BJ (cell line): ENCODE measurements at regions not wholly inside any gene's neighbourhood (a gene's known extent, or its start where the extent isn't known, plus 50 kb on each side); places are given as distances from the start of the nearest gene placed in this dataset.

Experiments
- CTCF ChIA-PET: fragments of 350-600 bp; formaldehyde crosslinking; extraction: SDS; loops from one replicate; lab custom pipeline; 2021; ENCODE audit warnings: antibody characterized with exemption, inconsistent platforms; lab: Yijun Ruan, JAX
- POLR2A ChIA-PET: fragments of 300-600 bp; sonication (Branson Sonifier 250); formaldehyde crosslinking; extraction: SDS; loops from one replicate; lab custom pipeline; 2021; ENCODE audit warnings: antibody characterized with exemption; lab: Charles Lee
- DNase-seq: peaks from one replicate; pipeline ENCODE4 v3.0.0-alpha.2; 2011; ENCODE audit warnings: low read depth
- H3K27me3 ChIP-seq: 2 replicates; pipeline ENCODE4 v1.6.0; 2011; ENCODE audit warnings: low read length; ENCODE audit not compliant: control insufficient read depth, insufficient read depth
- H3K36me3 ChIP-seq: 2 replicates; pipeline ENCODE4 v1.5.1; 2011; ENCODE audit warnings: low read length; ENCODE audit not compliant: control insufficient read depth, insufficient read depth
- H3K4me3 ChIP-seq: 2 replicates; pipeline ENCODE4 v1.5.1; 2011; ENCODE audit warnings: low read depth, mild to moderate bottlenecking, control low read depth, low read length
- TF ChIP-seq, protein P1 (sequence below): IDR thresholded peaks from 2 replicates; pipeline ENCODE4 v1.5.1; 2011; ENCODE audit warnings: low read depth, mild to moderate bottlenecking, control low read depth, inconsistent platforms, low read length, moderate library complexity; ENCODE audit not compliant: insufficient read depth

DNA sequence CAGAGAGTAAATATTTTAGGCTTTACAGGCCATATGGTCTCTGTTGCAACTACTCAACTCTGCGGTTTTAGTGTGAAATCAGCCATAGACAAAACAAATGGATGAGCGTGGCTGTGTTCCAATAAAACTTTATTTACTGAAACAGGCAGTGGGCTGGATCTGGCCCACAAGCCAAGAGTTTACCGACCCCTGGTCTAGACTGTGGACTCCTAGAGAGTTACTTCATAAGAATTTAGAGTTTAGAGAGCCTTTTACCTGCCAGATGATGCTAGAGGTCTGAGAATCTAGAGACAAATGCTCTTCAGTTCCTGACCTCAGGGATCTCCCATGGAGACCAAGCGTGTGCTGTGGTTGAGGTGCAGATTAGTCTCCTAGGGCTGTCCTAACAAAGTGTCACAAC lies 174.8 kb downstream of the PTEN start:
- DNase-seq = no peak
- H3K27me3 ChIP-seq = no peaks in the 10 kb centered on the region
- CTCF ChIA-PET = no interaction called here
- H3K36me3 ChIP-seq = no peaks in the 10 kb centered on the region
- TF ChIP-seq, protein P1, sequence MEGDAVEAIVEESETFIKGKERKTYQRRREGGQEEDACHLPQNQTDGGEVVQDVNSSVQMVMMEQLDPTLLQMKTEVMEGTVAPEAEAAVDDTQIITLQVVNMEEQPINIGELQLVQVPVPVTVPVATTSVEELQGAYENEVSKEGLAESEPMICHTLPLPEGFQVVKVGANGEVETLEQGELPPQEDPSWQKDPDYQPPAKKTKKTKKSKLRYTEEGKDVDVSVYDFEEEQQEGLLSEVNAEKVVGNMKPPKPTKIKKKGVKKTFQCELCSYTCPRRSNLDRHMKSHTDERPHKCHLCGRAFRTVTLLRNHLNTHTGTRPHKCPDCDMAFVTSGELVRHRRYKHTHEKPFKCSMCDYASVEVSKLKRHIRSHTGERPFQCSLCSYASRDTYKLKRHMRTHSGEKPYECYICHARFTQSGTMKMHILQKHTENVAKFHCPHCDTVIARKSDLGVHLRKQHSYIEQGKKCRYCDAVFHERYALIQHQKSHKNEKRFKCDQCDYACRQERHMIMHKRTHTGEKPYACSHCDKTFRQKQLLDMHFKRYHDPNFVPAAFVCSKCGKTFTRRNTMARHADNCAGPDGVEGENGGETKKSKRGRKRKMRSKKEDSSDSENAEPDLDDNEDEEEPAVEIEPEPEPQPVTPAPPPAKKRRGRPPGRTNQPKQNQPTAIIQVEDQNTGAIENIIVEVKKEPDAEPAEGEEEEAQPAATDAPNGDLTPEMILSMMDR = no peak
- no peak overlapping the region for H3K4me3 ChIP-seq
- POLR2A ChIA-PET = no interaction called here

DNA sequence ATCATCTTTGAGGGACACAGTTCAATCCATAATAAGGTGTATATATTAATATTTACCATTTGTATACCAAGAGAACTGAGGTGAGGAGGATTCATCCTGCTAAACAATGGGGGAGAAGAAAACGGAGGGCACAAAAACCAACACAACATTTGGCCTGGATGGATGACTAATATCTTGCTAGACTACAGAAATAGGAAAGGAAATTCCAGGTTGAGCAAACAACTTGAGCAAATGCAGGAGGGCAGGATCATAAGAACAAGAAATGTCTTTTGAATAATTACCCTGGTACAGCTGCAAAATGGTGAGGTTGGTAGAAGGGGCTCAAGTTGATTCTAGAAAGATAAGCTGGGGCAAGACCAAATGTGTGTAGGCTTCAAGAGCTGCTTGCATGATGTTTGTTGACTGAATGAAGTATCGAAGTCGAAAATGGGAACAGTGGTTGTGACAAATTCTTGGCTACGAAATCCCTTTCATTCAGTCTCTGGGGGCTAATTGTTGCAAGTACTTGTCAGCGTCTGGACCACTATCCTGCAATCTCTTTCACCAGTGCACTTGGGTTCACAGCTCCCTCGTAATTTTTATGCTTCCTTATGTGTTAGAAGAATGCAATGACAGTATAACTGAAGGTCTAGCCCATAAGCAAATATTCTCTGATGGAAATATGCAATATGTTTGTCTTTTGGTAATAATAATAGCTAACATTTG lies 176.2 kb downstream of the PTEN start:
- CTCF ChIA-PET = interaction anchor here (0.7 to 1.8 kb wide), 3 partner anchors 21 to 345 kb away, joined by 3 to 4 read pairs (median 3); no protein-coding TSS in a partner anchor
- TF ChIP-seq, protein P1 = no peak
- no peak for DNase-seq
- H3K4me3 ChIP-seq = no peak overlapping the region
- POLR2A ChIA-PET = no interaction called here
- no peaks in the 10 kb centered on the region for H3K27me3 ChIP-seq
- no peaks in the 10 kb centered on the region for H3K36me3 ChIP-seq

- ChIA-PET CTCF (interaction anchor here (0.6 to 1.4 kb wide), 3 partner anchors 24 to 327 kb away, joined by 3 to 4 read pairs (median 3); no protein-coding TSS in a partner anchor), POLR2A (interaction anchor here (0.7 kb wide), 1 partner anchor 320 kb away, joined by 4 read pairs; no protein-coding TSS in a partner anchor)
- TF ChIP-seq, protein P1 = no peak
- DNase-seq = no peak
- Histone ChIP-seq H3K27me3 (no peaks in the 10 kb centered on the region), H3K4me3 (no peak overlapping the region), H3K36me3 (no peaks in the 10 kb centered on the region)
These were observed 178.1 kb downstream of the PTEN start for GRCh38 chr10:88041243-88042159.

DNA sequence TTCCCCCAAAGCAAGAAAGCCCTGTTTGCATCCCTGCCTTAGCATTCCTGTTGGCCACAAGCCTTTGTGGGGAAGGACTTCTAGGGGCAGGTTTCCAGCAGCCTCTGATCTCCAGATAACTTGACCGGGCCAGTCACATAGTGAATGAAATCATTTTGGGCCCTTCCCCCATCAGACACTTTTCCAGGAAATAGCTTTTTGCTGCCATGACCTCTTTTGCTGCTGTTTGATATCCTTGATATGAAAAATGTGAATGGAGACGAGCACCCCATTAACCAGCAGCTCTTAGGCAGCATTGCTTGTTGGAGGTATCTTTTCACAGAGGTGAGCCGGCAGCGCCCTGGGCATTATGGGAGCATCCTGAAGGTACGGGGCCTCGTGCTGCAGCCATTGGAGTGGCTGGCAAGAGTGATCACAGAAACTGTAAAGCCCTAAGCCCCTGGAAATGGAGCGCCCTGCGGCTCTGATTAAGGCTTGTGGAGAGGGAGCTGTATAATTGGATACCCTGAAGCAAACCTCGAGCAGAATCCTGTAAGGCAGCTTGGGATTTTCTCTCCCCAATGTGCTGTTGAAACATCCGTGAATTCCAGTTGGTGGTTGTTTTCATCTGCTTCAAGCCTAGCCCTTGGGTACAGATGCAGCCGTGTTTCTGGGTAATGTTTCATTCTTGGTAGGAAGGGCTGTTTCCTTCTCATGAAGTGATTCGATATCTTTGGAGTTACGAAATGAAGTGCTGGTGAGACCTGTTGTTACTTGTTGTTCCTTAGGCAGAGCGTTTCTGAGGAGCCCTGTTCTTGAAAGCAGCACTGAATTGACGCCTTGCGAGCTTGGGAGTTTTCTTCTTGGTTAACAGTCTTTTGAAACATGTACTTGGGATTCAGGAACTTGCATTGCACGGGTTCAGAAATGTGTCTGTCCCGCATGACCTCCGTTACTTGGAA lies 179.0 kb downstream of the PTEN start:
- H3K4me3 ChIP-seq = peak overlapping the region; percentile 19
- CTCF ChIA-PET = interaction anchor here (0.6 to 1.4 kb wide), 4 partner anchors 23 to 326 kb away, joined by 3 to 4 read pairs (median 3); no protein-coding TSS in a partner anchor
- POLR2A ChIA-PET = interaction anchor here (0.6 kb wide), 1 partner anchor 267 kb away, joined by 8 read pairs; no protein-coding TSS in a partner anchor
- H3K36me3 ChIP-seq = no peaks in the 10 kb centered on the region
- no peaks in the 10 kb centered on the region for H3K27me3 ChIP-seq
- peak; percentile 74 for DNase-seq
- TF ChIP-seq, protein P1 = no peak
